ENCODE measurements at regions not wholly inside any gene's neighbourhood (a gene's known extent, or its start where the extent isn't known, plus 50 kb on each side); places are given as distances from the start of the nearest gene placed in this dataset.
"Not testable (repeated sequence)": the region's sequence is repeated elsewhere in the genome, so short reads cannot be mapped to it uniquely, and the experiment has no call there.

GRCh38 chr3:59494969-59495368 is 445.1 kb upstream of the CFAP20DC start:
- not testable (repeated sequence) for DNase-seq

- DNase-seq, result no peak
Measured at GRCh38 chr3:59486520-59486919, 436.7 kb upstream of the CFAP20DC start.

- no peak for DNase-seq
Measured at GRCh38 chr3:59483191-59483590, 433.4 kb upstream of the CFAP20DC start.

GRCh38 chr3:59482684-59483083 is 432.9 kb upstream of the CFAP20DC start:
- DNase-seq, result no peak

GRCh38 chr3:59481776-59482400 is 432.1 kb upstream of the CFAP20DC start:
- DNase-seq, result no peak

GRCh38 chr3:59480486-59480995 is 430.7 kb upstream of the CFAP20DC start:
- no peak for DNase-seq

- no peak for DNase-seq
Measured at GRCh38 chr3:59473636-59474035, 423.8 kb upstream of the CFAP20DC start.

GRCh38 chr3:59472541-59472940 is 422.7 kb upstream of the CFAP20DC start:
- no peak for DNase-seq

- no peak for DNase-seq
Measured at GRCh38 chr3:59469948-59470723, 420.3 kb upstream of the CFAP20DC start.

- no peak for DNase-seq
Measured at GRCh38 chr3:59467476-59467875, 417.7 kb upstream of the CFAP20DC start.

- no peak for DNase-seq
Measured at GRCh38 chr3:59464187-59464586, 414.4 kb upstream of the CFAP20DC start.

GRCh38 chr3:59463253-59463652 is 413.4 kb upstream of the CFAP20DC start:
- no peak for DNase-seq

GRCh38 chr3:59460068-59460467 is 410.2 kb upstream of the CFAP20DC start:
- no peak for DNase-seq

- no peak for DNase-seq
Measured at GRCh38 chr3:59456852-59457485, 407.1 kb upstream of the CFAP20DC start.

- no peak for DNase-seq
Measured at GRCh38 chr3:59451800-59452746, 402.2 kb upstream of the CFAP20DC start.

- no peak for DNase-seq
Measured at GRCh38 chr3:59450946-59451763, 401.3 kb upstream of the CFAP20DC start.

GRCh38 chr3:59450437-59450836 is 400.6 kb upstream of the CFAP20DC start:
- no peak for DNase-seq

GRCh38 chr3:59446775-59447465 is 397.1 kb upstream of the CFAP20DC start:
- no peak for DNase-seq

- no peak for DNase-seq
Measured at GRCh38 chr3:59444676-59445075, 394.9 kb upstream of the CFAP20DC start.

- no peak for DNase-seq
Measured at GRCh38 chr3:59444294-59444671, 394.5 kb upstream of the CFAP20DC start.

GRCh38 chr3:59443618-59444293 is 393.9 kb upstream of the CFAP20DC start:
- DNase-seq, result no peak

Measured in NCI-H510A (cell line).